HG02970 (cell line): ENCODE measurements at regions not wholly inside any gene's neighbourhood (a gene's known extent, or its start where the extent isn't known, plus 50 kb on each side); places are given as distances from the start of the nearest gene placed in this dataset.
"Not testable (repeated sequence)": the region's sequence is repeated elsewhere in the genome, so short reads cannot be mapped to it uniquely, and the experiment has no call there.

Experiments
- ATAC-seq: cut with Tn5 transposase; IDR thresholded peaks from one replicate; pipeline ENCODE4 v1.9.1; 2021; ENCODE audit warnings: mild to moderate bottlenecking, moderate library complexity, moderate number of reproducible peaks; ENCODE audit not compliant: unreplicated experiment, low FRiP score

DNA sequence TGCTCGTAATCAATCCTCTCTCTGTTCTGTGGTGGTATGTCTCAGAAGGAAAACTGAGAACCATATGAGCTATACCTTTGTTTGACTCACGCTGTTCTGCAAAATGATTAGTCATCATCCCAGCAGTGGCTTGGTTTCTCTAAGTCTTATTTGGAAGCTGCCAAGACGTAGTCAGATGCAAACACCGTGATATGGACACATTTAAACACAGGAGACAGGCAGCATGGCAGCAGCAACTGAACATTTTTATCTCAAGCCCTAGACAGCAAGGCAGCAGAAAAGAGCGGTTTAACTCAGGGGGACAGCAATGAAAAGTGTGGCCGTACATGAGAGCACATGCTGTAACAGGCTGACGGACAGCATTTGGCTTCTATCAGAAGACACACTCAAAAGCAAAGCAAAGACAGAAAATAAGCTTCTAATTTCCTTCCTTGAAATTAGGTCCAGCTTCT, 1295.1 kb downstream of the EPHA7 start:
- ATAC-seq = no peak

DNA sequence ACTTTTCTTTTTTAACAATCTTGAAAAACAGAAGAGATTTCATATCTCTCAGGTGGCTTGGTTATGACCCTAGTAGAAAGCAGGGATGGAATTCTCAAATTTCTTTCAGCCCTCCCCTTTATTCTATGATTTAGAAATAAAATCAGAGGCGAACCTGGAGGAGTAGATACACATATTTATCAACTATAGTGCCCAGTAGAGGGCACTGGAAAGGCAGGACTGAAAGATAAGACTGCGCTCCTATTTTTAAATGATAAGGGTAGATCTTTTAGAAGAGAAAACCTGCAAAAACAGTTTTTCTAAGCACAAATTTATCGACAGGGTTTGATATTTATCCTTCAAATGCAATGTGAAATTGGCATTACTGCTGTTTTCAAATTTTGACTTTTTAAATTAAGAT, 1296.6 kb downstream of the EPHA7 start:
- no peak for ATAC-seq

DNA sequence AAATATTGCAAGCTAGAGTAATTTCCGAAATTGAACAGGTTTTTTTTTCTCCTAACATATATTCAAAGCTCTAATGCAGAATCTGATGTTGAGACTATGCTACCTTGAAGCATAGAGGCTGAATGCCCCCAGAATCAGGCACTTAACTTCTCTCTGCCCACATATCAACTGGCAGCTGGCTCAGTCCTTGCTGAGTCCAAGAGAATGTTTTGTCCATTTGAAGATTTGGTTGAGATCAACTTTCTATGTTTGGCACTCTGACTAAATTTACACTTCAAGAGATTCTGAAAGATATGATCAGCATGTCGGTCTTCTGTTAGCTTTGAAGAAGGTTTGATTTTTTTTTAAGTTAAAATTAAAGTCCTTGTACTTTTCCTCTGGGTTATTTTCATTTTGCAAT, 1298.1 kb downstream of the EPHA7 start:
- ATAC-seq = no peak

DNA sequence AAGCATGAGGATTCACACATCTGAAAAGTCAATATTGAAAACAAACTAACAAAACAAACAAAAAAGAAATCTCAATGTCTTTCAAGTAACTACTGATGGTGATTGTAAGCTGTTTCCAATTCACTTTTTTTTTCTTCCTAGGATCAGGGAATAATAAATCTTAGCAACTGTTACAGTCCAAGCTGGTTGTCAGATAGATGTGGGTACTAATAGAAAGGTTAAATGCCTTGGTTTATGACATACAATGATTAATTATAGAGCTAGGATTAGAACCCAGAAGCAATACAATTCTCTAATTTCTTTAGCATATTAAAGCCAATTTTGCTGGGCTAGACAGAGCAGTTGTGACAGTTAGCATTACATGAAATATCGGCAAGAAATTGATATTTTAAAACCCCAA, 1301.6 kb downstream of the EPHA7 start:
- no peak for ATAC-seq

DNA sequence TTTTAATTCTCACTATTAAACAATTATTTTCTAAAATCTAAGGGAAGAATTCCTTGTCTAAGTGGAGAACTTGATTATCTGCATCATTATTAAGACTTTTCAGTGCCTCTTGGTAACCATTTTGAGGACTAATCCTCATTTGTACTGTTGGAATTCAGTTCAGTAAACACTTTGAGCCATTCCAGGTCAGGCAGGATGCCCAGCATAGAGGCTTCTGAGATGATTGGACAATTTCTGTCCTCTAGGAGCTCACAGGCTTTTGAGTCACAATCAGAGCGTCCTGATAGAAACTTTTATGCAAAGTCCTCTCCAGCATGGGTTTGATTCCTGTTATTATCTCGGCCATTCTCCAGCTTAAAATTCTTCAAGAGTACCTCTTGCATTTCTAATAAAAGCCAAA, 1304.6 kb downstream of the EPHA7 start:
- ATAC-seq = no peak

DNA sequence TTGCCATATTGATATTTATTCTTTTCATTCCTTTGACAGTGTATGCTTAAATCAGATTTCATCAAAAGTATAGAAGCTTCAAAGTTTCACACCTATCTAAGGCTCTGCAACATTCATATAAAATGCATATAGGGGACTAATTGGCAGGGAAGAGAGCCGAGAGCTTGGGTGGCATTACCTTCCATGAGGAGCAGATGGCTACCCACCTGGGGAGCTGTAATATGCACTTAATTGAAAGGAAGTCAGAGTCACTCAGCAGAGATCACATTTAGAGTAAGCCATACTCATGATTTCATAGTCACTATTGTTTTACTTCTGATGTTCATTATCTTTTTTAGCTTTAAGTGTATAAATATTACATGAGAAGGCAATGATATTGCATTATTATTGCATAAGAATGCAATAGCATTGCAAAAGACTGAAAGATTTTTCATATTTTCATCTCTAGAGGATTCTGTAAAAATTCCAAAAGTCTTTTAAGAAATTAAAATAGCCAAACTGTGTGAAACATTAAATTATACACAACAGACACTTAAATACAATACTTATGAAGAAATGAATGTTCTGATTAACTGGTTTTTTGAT, 1305.2 kb downstream of the EPHA7 start:
- ATAC-seq = no peak

DNA sequence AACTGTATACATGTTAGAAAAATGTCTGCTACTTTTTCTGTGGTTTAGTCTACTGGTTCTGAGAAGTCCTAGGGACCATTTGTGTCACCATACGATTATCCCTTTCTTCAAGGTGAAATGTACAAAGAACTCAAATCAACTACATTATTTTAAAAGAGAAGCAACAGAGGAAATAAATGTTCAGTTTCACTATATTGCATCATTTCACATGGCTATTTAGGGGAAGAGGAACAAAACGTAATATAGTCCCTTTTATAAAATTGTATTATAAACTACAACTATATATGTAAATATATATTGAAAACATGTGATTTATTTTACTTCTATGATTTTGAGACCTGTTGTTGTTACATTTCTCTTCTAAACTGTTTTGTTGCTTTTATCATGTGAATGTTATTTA, 1308.0 kb downstream of the EPHA7 start:
- ATAC-seq = no peak

DNA sequence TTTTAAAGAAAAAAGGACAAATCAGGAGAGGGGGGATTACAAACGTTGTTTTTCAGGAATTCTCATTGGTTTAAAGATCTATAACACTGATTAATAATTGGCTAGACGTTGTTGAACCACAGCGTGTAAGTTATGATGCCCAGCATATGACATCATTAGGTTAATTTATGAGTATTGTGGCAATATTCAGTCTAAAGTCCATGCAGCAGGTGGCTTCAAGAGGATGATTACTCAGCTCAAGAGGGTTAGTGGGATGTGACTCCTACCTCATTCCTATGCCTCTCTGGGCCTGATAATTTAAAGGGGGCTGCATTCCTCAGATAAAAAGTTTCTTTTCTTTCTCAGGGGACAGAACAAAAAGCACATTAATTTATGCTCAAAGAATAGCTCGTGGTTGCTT, 1309.0 kb downstream of the EPHA7 start:
- no peak for ATAC-seq

DNA sequence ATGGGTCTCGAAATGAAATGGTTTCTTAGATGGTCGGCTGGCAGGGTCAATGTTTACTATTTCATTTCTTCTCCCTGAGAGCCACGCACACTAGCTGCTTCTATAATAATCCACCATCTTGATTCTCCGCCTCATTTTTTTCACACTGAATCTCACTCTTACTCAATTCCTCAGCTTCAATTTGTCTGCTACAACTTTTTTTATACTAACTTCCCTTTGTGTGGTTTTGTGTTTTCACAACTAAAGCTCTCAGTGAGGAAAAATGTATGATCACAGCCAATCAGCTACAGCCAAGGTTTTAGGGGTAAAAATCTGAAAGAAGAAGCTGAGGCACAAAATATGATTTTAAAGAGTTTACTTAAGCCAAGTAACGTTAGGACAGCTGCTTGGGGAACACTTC, 1309.4 kb downstream of the EPHA7 start:
- no peak for ATAC-seq

DNA sequence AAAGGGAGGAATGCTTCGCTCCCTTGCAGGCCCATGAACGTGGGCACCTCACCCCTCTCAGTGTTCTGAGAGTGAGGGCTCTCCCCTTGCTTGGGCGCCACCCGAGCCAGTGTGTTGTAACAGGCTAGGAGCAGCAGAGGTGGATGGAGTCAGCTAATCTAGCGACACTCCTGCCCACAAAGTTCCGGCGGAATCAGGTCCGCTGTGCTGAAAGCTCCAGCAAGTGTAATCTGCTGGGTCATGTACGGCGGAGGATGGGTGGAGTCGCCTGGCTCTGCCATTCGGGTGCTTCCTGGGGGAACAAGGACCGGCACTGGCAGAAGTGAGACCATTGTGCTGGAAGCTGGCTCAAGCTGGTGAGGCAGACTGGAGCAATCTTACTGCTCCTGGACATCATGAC, 1310.1 kb downstream of the EPHA7 start:
- ATAC-seq = no peak

DNA sequence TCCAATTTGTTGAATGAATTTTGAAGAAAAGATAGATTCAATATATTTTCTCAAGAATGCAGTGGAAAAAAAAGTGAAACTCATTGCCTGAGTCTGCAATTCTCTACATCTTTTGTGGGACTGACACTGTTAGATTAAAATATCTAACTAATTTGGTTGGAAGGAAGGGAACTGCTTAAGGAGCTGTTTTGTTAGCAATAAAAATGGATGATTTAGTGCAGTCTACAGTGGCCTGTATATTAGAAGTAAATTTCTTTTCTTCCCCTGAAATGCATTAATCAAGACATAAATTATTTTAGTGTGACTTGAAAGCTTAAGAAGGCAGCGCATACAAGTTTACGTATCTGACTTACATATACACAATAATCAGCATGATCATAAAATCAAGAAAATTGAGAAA, 1332.6 kb downstream of the EPHA7 start:
- ATAC-seq = no peak

DNA sequence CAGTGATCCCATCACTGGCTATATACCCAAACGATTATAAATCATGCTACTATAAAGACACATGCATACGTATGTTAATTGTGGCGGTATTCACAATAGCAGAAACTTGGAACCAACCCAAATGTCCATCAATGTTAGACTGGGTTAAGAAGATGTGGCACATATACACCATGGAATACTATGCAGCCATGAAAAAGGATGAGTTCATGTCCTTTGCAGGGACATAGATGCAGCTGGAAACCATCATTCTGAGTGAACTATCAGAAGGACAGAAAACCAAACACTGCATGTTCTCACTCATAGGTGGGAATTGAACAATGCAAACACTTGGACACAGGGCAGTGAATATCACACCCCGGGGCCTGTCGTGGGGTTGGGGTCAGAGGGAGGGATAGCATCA, 1335.4 kb downstream of the EPHA7 start:
- ATAC-seq = not testable (repeated sequence)

DNA sequence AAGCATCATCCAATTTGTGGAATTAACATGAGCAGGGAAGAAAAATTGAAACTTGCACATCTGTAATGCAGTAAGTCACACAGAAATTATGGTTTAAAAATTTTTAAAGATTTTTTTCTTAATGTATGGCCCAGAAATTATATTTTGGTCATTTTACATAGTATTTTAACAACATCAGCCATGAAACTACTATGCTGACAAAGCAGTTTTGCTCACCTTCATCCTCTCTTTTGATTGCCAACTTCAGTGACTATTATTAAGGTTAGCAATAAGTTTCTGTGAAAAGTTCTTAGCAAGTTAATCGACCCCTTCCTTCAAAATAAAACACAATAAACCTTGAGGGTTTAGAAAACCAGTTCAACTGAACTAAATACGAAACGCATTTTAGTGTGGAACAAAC, 1347.0 kb downstream of the EPHA7 start:
- ATAC-seq = no peak

DNA sequence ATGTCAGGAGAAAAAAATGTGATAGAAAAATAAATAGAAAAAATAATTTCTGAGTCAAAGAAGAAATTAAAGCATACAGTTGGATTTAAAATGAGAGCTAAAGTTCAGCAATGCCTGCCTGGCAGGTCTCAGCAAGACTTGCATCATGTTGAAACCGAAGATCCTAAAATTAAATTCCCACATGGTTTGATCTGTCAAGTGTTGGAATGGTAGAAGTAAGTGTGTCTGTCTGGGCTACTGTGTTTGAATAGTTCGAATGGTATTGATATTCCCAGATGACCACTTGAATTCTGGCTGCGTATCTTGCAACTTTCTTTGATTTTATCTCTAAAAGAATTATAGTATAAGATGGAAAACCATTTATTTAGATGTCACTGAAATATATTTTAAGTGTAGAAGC, 1349.6 kb downstream of the EPHA7 start:
- ATAC-seq = no peak

DNA sequence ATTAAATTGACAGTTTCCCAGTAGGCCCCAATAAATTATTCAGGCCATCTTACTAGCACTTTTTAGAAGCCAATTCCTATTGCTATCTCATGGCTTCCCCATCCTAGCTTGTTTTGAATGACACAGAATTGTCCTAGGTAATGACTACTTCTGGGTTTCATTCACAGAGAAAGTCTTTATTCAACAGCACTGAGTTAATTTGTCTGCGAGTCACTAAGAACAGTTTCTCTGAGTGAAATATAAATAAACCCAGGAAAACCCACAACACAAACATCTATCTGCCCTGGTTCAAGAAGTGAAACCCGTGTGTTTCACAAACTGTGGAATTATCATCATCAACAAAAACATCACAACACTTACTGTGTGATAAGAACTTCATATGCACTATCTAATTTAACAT, 1366.8 kb downstream of the EPHA7 start:
- ATAC-seq = no peak

DNA sequence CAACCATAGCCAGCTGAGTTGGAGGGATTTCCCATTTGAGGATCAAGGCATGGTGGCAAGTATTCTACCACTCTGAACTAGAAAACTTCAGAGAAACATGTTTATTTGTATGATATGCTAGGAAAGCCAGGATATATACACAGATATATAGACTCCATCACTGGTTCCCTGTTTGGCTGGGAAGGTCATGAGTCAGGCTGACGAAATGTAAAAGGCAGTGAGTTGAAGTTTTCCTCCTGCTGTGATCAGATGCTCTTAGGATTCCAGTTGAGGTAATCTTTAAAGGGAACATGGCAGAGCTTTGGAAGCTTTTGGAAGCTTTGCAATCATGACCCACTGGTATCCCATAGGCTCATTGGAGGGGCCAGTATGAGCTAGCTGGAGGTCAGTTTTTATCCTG, 1369.1 kb downstream of the EPHA7 start:
- no peak for ATAC-seq

DNA sequence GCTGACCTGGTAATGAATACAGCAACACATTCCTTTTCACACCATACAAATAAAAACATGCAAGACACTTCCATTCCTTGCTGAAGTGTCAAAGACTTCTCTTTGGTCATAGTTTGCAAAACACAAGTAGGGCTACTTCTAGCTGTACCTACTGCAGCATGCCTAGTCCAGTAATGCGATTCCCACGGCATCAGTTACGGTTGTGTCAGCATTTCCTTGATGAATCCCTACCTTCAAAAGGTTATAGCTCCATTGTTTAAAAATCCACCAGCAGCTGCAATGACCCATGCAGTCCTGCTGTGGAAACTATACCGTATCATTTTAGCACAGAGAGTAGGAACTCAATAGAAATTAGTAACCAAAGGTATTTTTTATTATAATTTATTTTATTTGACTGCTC, 1371.5 kb downstream of the EPHA7 start:
- no peak for ATAC-seq

DNA sequence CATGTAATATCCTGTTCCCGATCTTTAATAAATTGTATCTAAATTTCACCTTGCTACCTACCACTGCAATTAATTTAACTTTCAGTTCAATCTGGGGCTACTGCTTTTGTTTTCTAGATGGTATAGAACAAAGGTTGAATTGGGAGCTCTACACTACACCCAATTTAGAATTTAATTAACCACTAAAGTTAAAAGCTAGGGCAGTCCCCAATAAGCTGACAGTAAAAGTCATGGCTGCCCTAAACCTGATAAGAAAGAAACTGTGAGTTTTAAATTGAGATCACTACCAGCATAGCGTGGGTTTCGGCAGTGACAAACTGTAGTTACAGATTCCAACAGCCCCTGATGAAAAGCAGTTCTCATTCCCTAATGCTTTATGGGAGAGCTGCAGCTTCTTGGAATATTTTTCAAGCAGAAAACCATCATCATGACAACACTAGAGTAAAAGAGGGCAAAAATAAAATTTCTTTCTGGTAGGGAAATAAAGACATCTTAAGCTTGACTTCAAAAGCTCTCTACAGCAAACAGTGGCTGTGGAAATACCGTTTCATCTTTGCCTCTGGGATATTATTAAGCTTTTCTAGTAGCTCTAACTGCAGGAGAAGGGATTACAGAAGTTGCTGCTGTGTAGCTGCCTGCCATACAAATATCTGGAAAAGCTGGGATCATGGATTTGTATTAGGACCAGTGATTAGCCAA, 1372.1 kb downstream of the EPHA7 start:
- ATAC-seq = no peak

DNA sequence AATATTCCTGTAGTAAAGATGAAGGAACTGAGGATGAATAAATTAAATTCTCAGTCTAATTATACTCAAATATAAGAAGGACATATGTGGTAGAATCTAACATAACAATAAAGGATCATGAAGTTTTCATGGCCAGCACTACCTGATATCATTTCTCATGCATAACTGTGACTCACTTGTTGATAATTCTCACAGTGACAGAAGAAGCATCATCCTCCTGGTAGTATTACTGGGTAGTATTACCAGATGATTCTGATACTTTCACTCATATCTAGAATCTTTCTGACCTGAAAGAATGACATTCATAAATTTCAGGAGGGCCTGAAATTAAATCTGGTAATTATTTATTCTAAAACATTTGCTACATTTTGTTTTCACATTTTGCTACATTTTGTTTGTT, 1375.0 kb downstream of the EPHA7 start:
- ATAC-seq = no peak

DNA sequence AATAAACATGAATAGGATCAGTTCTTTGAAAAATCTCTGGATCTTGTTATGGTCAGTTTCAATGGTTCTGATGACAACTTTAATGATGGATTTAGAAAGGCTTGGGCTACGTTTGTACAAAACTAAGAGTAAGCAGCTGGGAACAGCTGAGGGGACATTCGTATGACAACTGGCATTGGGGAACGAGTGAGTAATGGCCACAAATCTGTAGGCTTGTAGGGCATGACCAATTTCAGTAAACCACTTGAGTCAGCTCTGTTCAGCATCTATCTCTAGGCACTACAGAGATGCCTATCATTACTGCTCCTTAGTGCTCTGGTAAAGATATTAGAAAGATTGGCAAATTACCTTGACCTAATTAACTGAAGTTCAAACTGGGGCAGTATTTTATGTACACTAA, 1375.6 kb downstream of the EPHA7 start:
- no peak for ATAC-seq

DNA sequence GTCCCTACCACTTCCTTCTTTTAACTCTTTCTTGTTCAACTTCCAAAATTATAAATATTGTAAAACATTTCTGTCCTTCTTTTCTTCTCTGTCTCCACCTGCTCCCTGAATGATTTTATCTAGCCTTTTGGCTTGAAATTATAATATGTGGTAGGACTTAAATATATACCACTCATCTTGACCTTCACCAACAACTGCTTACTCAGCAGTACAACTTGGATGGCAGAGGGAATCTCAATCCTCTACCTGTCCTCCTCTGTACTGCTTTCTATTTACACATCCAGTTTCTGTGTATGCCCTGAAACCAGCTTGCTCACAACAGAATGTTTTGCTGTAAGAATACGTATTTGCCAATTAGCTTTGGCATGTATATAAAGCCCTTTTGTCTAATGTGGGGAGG, 1392.5 kb downstream of the EPHA7 start:
- ATAC-seq = no peak

DNA sequence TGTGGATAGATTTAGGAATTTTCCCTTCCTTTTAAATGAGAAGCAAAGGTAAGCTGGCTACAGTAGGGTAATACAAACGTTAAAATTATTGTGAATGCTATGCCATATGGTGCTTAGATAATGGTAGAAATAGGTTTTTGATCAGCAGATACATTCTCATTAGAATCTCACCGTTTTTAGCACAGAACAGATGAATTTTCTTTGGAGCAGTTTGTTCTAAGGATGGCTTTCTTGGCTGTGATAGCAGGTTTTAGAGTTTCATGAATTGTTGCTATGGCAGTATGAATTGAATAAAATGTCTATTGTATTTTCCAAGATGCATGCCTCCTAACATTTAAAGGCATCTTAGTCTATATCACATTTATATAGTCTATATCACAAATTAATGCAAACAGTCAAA, 1394.5 kb downstream of the EPHA7 start:
- no peak for ATAC-seq

DNA sequence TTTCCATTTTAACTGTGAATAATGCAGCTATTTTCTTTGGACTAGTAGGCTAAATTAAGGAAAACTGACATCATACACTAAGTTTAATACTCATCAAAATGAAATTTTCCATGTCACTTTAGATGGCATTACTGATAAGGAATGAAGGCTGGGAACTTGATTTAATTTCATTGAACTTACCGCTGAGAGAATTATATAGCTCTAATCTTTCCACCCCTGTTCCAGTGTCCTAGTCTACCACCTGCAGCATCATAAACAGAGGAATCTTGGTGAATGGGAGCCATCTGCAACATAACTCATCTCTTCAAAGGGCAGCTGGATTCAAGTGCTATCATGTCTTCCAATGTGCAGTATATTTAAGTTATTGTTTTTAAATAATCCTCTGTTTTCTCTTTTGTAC, 1395.2 kb downstream of the EPHA7 start:
- no peak for ATAC-seq
